ENCODE measurements at regions not wholly inside any gene's neighbourhood (a gene's known extent, or its start where the extent isn't known, plus 50 kb on each side); places are given as distances from the start of the nearest gene placed in this dataset.

GRCh38 chr9:12539580-12539975 lies 153.6 kb upstream of the TYRP1 start:
- TF ChIP-seq EZH2phosphoT487 (IDR thresholded peaks at IDR 0.05; ENCODE audit: borderline replicate concordance, low read length) (no peak), CTCF (conservative IDR thresholded peaks at IDR 0.05; ENCODE audit: low read depth, low read length) (no peak), EZH2 (IDR thresholded peaks at IDR 0.05; ENCODE audit: low read length, unreplicated experiment) (no peak)
